ENCODE measurements at regions not wholly inside any gene's neighbourhood (a gene's known extent, or its start where the extent isn't known, plus 50 kb on each side); places are given as distances from the start of the nearest gene placed in this dataset.

GRCh38 chr18:33495278-33495677 lies 54.8 kb upstream of the CCDC178 start:
- Histone ChIP-seq H3K27me3 (ENCODE audit: control insufficient read depth, insufficient read depth, low read length) (no peaks in the 10 kb centered on the region), H3K36me3 (ENCODE audit: control insufficient read depth, insufficient read depth, low read length) (no peaks in the 10 kb centered on the region), H3K4me3 (ENCODE audit: low read depth, low read length) (no peak overlapping the region)
- no peak for DNase-seq (ENCODE audit: low read depth)
- POLR2A ChIA-PET, result no interaction called here
- TF ChIP-seq, protein P1, sequence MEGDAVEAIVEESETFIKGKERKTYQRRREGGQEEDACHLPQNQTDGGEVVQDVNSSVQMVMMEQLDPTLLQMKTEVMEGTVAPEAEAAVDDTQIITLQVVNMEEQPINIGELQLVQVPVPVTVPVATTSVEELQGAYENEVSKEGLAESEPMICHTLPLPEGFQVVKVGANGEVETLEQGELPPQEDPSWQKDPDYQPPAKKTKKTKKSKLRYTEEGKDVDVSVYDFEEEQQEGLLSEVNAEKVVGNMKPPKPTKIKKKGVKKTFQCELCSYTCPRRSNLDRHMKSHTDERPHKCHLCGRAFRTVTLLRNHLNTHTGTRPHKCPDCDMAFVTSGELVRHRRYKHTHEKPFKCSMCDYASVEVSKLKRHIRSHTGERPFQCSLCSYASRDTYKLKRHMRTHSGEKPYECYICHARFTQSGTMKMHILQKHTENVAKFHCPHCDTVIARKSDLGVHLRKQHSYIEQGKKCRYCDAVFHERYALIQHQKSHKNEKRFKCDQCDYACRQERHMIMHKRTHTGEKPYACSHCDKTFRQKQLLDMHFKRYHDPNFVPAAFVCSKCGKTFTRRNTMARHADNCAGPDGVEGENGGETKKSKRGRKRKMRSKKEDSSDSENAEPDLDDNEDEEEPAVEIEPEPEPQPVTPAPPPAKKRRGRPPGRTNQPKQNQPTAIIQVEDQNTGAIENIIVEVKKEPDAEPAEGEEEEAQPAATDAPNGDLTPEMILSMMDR (IDR thresholded peaks at IDR 0.05; ENCODE audit: insufficient read depth, low read depth, low read length), result no peak
- CTCF ChIA-PET, result no interaction called here

Measured in BJ (cell line).